Small intestine (tissue), 7 donors: ENCODE measurements at regions not wholly inside any gene's neighbourhood (a gene's known extent, or its start where the extent isn't known, plus 50 kb on each side); places are given as distances from the start of the nearest gene placed in this dataset.

Experiments used
- DNase-seq, 2 donors: peaks; one replicate each; pipeline versions ENCODE4 v3.0.0 to v3.0.0-alpha.2; 2013
- FAIRE-seq: peaks from 2 replicates; lab custom pipeline; 2012; peaks lifted over from hg19 to GRCh38; lab: Jason Lieb, UNC
- H3K27ac ChIP-seq, 3 donors: one replicate each; pipeline ENCODE4 v1.5.1; 2013; ENCODE audit warnings: low read length in 2 of 3, mild to moderate bottlenecking in 2 of 3, control low read depth in 1 of 3, inconsistent platforms in 1 of 3, low read depth in 1 of 3, moderate library complexity in 1 of 3
- H3K27me3 ChIP-seq, 3 donors: one replicate each; pipeline ENCODE4 v1.6.1; 2013; ENCODE audit warnings: low read length in 3 of 3, inconsistent platforms in 1 of 3; ENCODE audit not compliant: control insufficient read depth in 3 of 3, insufficient read depth in 3 of 3
- H3K36me3 ChIP-seq, 3 donors: one replicate each; pipeline ENCODE4 v1.6.1; 2013; ENCODE audit warnings: low read length in 3 of 3, inconsistent platforms in 1 of 3, low read depth in 1 of 3, mild to moderate bottlenecking in 1 of 3, moderate library complexity in 1 of 3; ENCODE audit not compliant: control insufficient read depth in 3 of 3, insufficient read depth in 2 of 3
- H3K4me1 ChIP-seq, 3 donors: one replicate each; pipeline ENCODE4 v1.6.1; 2013; ENCODE audit warnings: low read length in 2 of 3, inconsistent platforms in 1 of 3, low read depth in 1 of 3, mild to moderate bottlenecking in 1 of 3, moderate library complexity in 1 of 3; ENCODE audit not compliant: control insufficient read depth in 3 of 3, insufficient read depth in 2 of 3
- H3K4me3 ChIP-seq, 3 donors: one replicate each; pipeline ENCODE4 v1.5.1; 2013; ENCODE audit warnings: low read length in 3 of 3, control low read depth in 1 of 3, inconsistent platforms in 1 of 3, low read depth in 1 of 3, mild to moderate bottlenecking in 1 of 3, moderate library complexity in 1 of 3
- H3K9me3 ChIP-seq, 2 donors: one replicate each; pipeline ENCODE4 v1.6.1; 2013; ENCODE audit warnings: low read depth in 1 of 2, low read length in 1 of 2; ENCODE audit not compliant: control insufficient read depth in 2 of 2, insufficient read depth in 1 of 2
- WGBS, 3 donors: extraction: QIAGEN DNeasy Blood & Tissue Kit; methylation state at CpG; one replicate each; pipeline ENCODE4 v1.1.7; 2013; 5-methylcytosine and 5-hydroxymethylcytosine counted together
- donor health status: healthy with polysubstance abuse.
- donor health status: control.
- donor health status: control.
- donor health status: Bipolar disorder and iron deficiency.
- donor health status: healthy.

GRCh38 chr6:5936631-5937030, 70.1 kb downstream of the NRN1 start:
- no peak overlapping the region for H3K4me3 ChIP-seq
- DNase-seq (no peak), FAIRE-seq (no peak)
- WGBS, 3 donors, result 78 to 92% (median 89%) methylated on average over 8 of the region's 8 CpGs
- H3K4me1 ChIP-seq, result no peaks in the 10 kb centered on the region
- no peak overlapping the region for H3K27ac ChIP-seq
- H3K27me3 ChIP-seq, result peaks cover 0 to 5% (median 2%) of the 10 kb centered on the region in 3 donors
- peaks cover 0 to 3% of the 10 kb centered on the region in 2 donors for H3K9me3 ChIP-seq
- H3K36me3 ChIP-seq, result no peaks in the 10 kb centered on the region

DNA sequence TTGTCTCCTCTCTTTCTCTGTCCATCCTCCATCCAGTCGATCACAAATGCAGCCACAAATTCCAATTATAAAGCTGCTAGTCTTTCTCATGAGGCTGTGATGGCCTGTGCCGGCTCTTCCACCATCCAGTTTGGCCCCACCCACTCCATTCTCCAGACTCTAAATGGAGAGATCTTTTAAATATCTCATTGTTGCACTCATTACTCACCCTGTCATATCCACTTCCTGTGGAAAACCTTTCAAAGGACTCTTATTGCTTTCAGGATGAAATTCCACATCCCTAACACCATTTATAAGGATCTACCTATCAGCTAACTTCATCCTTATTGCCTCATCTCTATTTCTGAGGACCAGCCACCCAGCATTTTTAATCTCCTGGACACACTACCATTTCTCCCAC, 70.6 kb downstream of the NRN1 start:
- H3K27me3 ChIP-seq, result peaks cover 0 to 5% (median 2%) of the 10 kb centered on the region in 3 donors
- 61 to 84% (median 81%) methylated on average over 2 of the region's 2 CpGs for WGBS, 3 donors
- no peak for DNase-seq
- H3K4me3 ChIP-seq, result no peak overlapping the region
- peaks cover 0 to 3% of the 10 kb centered on the region in 2 donors for H3K9me3 ChIP-seq
- H3K36me3 ChIP-seq, result no peaks in the 10 kb centered on the region
- no peak overlapping the region for H3K27ac ChIP-seq
- FAIRE-seq, result no peak
- H3K4me1 ChIP-seq, result no peaks in the 10 kb centered on the region

GRCh38 chr6:5930968-5931367, 75.8 kb downstream of the NRN1 start:
- no peak for DNase-seq
- Histone ChIP-seq H3K9me3 (peaks cover 0 to 13% of the 10 kb centered on the region in 2 donors), H3K27ac (no peak overlapping the region), H3K36me3 (no peaks in the 10 kb centered on the region), H3K4me3 (no peak overlapping the region), H3K27me3 (peaks cover 0 to 6% (median 5%) of the 10 kb centered on the region in 3 donors), H3K4me1 (no peaks in the 10 kb centered on the region)
- FAIRE-seq, result no peak
- WGBS, 3 donors, result 17 to 46% (median 25%) methylated on average over 2 of the region's 2 CpGs

GRCh38 chr6:5930143-5930770, 76.5 kb downstream of the NRN1 start:
- H3K27me3 ChIP-seq, result peaks cover 0 to 6% (median 5%) of the 10 kb centered on the region in 3 donors
- H3K36me3 ChIP-seq, result no peaks in the 10 kb centered on the region
- 57 to 62% (median 59%) methylated on average over 4 of the region's 4 CpGs for WGBS, 3 donors
- peaks cover 0 to 13% of the 10 kb centered on the region in 2 donors for H3K9me3 ChIP-seq
- no peaks in the 10 kb centered on the region for H3K4me1 ChIP-seq
- DNase-seq, result no peak
- H3K27ac ChIP-seq, result no peak overlapping the region
- H3K4me3 ChIP-seq, result no peak overlapping the region
- FAIRE-seq, result no peak

- Histone ChIP-seq H3K27me3 (no peaks in the 10 kb centered on the region), H3K27ac (no peak overlapping the region), H3K9me3 (peaks cover 0 to 7% of the 10 kb centered on the region in 2 donors), H3K4me1 (no peaks in the 10 kb centered on the region), H3K4me3 (no peak overlapping the region), H3K36me3 (no peaks in the 10 kb centered on the region)
- WGBS, 3 donors, result 89 to 93% (median 92%) methylated on average over 4 of the region's 4 CpGs
- no peak for DNase-seq
- FAIRE-seq, result no peak
Observed at GRCh38 chr6:5923840-5924239, 82.9 kb downstream of the NRN1 start.

DNA sequence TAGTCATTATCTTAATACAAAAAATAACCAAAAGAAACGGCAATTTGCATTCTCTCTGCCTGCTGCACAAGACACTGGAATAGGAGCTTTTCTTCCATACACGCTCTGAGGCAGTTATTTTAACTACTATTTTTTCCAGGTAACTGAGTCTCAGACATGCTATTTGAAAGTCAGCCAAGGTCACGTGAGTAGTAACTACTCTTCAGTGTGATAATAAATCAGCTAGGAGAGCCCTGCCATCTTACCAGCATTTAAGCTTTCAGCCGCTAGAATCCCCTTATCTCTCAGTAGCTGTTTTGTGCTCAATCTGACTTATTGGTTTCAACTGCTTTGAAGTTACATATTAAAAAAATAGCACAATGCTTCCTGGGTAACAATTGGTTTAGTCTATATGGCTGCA, 84.5 kb downstream of the NRN1 start:
- Histone ChIP-seq H3K27ac (no peak overlapping the region), H3K36me3 (no peaks in the 10 kb centered on the region), H3K4me3 (no peak overlapping the region), H3K4me1 (no peaks in the 10 kb centered on the region), H3K27me3 (no peaks in the 10 kb centered on the region), H3K9me3 (peaks cover 0 to 7% of the 10 kb centered on the region in 2 donors)
- DNase-seq, result no peak
- no peak for FAIRE-seq
- WGBS, 3 donors, result 66 to 72% (median 68%) methylated on average over 4 of the region's 4 CpGs

- Histone ChIP-seq H3K9me3 (no peaks in the 10 kb centered on the region), H3K4me1 (no peaks in the 10 kb centered on the region), H3K27me3 (no peaks in the 10 kb centered on the region), H3K27ac (no peak overlapping the region), H3K36me3 (no peaks in the 10 kb centered on the region), H3K4me3 (no peak overlapping the region)
- FAIRE-seq (no peak), DNase-seq (no peak)
- 74 to 79% (median 78%) methylated on average over 5 of the region's 5 CpGs for WGBS, 3 donors
Observed at GRCh38 chr6:5909721-5910120, 97.0 kb downstream of the NRN1 start.

DNA sequence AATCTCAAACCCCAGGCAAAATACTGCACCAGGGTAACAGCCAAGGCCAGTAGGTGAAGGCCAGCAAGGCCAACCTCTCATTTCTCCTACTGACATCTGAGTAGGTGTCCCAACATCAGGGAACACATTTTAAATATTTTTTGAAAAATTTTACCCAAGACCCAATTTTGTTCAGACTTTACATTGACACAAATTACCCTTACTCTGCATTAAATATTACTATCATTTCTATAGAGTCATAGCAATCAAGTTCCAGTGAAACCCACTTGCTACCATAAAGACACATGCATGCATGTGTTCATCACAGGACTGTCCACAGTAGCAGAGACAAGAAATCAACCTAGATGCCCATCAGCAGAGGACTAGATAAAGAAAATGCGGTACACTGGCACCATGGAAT, 99.9 kb downstream of the NRN1 start:
- no peak for DNase-seq
- Histone ChIP-seq H3K36me3 (no peaks in the 10 kb centered on the region), H3K27me3 (no peaks in the 10 kb centered on the region), H3K4me1 (no peaks in the 10 kb centered on the region), H3K9me3 (no peaks in the 10 kb centered on the region), H3K27ac (no peak overlapping the region), H3K4me3 (no peak overlapping the region)
- WGBS, 3 donors, result 92 to 97% (median 94%) methylated on average over 1 of the region's 1 CpG
- no peak for FAIRE-seq

- H3K27ac ChIP-seq, result no peak overlapping the region
- H3K4me3 ChIP-seq, result no peak overlapping the region
- 72 to 87% (median 78%) methylated on average over 1 of the region's 1 CpG for WGBS, 3 donors
- DNase-seq (no peak), FAIRE-seq (no peak)
- H3K9me3 ChIP-seq, result no peaks in the 10 kb centered on the region
- no peaks in the 10 kb centered on the region for H3K27me3 ChIP-seq
- H3K36me3 ChIP-seq, result no peaks in the 10 kb centered on the region
- H3K4me1 ChIP-seq, result no peaks in the 10 kb centered on the region
Observed at GRCh38 chr6:5906340-5906670, 100.4 kb downstream of the NRN1 start.
